ENCODE measurements at regions not wholly inside any gene's neighbourhood (a gene's known extent, or its start where the extent isn't known, plus 50 kb on each side); places are given as distances from the start of the nearest gene placed in this dataset.
"Not testable (repeated sequence)": the region's sequence is repeated elsewhere in the genome, so short reads cannot be mapped to it uniquely, and the experiment has no call there.

GRCh38 chr2:238512247-238512867, 85.6 kb downstream of the ASB1 start:
- Histone ChIP-seq H4K20me1 (ENCODE audit: insufficient read depth) (no peaks in the 10 kb centered on the region), H3K9ac (no peak overlapping the region), H3K4me1 (ENCODE audit: insufficient read depth) (peaks cover 18% of the 10 kb centered on the region), H3K36me3 (ENCODE audit: low read depth) (no peaks in the 10 kb centered on the region), H3K9me2 (ENCODE audit: insufficient read depth) (no peaks in the 10 kb centered on the region), H3K27ac (no peak overlapping the region), H3K4me2 (ENCODE audit: unreplicated experiment) (no peak overlapping the region), H3K4me3 (no peak overlapping the region), H3F3A (ENCODE audit: insufficient read depth) (peaks cover 19% of the 10 kb centered on the region), H3K9me3 (ENCODE audit: low read depth) (no peaks in the 10 kb centered on the region), H3K27me3 (replicated peaks; ENCODE audit: insufficient read depth) (no peaks in the 10 kb centered on the region), H3K79me2 (ENCODE audit: insufficient read depth) (0 out of 2 replicates have a peak, but pooled peaks cover 3% of the 10 kb centered on the region), H2AFZ (no peak overlapping the region)
- no peak for DNase-seq
- TF ChIP-seq EZH2phosphoT487 (IDR thresholded peaks at IDR 0.05; ENCODE audit: insufficient read depth, low read depth), result no peak
- TF ChIP-seq EZH2 (IDR thresholded peaks at IDR 0.05; ENCODE audit: insufficient read depth, poor library complexity, severe bottlenecking), result no peak
- in situ Hi-C loops (cut with MboI), result loop anchor here (10.0 kb wide), 1 partner anchor 332 kb away; the partner anchor contains the start of gene TWIST2
- WGBS, 2 experiments (ENCODE audit: low coverage in 1 of 2, low lambda C conversion rate in 2 of 2, missing lambda C conversion rate in 2 of 2), result 87 to 93% methylated on average over 8 of the region's 8 CpGs

- 28 to 31% methylated on average over 3 of the region's 3 CpGs for WGBS, 2 experiments (ENCODE audit: low coverage in 1 of 2, low lambda C conversion rate in 2 of 2, missing lambda C conversion rate in 2 of 2)
- peaks cover 24% of the 10 kb centered on the region for H3K4me1 ChIP-seq (ENCODE audit: insufficient read depth)
- no peaks in the 10 kb centered on the region for H3K9me2 ChIP-seq (ENCODE audit: insufficient read depth)
- H3K9me3 ChIP-seq (ENCODE audit: low read depth), result no peaks in the 10 kb centered on the region
- H4K20me1 ChIP-seq (ENCODE audit: insufficient read depth), result no peaks in the 10 kb centered on the region
- no peak overlapping the region for H2AFZ ChIP-seq
- H3K9ac ChIP-seq, result no peak overlapping the region
- no peaks in the 10 kb centered on the region for H3K27me3 ChIP-seq (replicated peaks; ENCODE audit: insufficient read depth)
- peak; percentile 81 for DNase-seq
- peaks cover 26% of the 10 kb centered on the region for H3F3A ChIP-seq (ENCODE audit: insufficient read depth)
- H3K4me2 ChIP-seq (ENCODE audit: unreplicated experiment), result no peak overlapping the region
- TF ChIP-seq EZH2phosphoT487 (IDR thresholded peaks at IDR 0.05; ENCODE audit: insufficient read depth, low read depth) (no peak), EZH2 (IDR thresholded peaks at IDR 0.05; ENCODE audit: insufficient read depth, poor library complexity, severe bottlenecking) (no peak)
- 0 out of 2 replicates have a peak, but pooled peaks cover 3% of the 10 kb centered on the region for H3K79me2 ChIP-seq (ENCODE audit: insufficient read depth)
- H3K27ac ChIP-seq, result no peak overlapping the region
- no peak overlapping the region for H3K4me3 ChIP-seq
- no peaks in the 10 kb centered on the region for H3K36me3 ChIP-seq (ENCODE audit: low read depth)
- in situ Hi-C loops (cut with MboI), result loop anchor here (10.0 kb wide), 1 partner anchor 331 kb away; the partner anchor contains the start of gene TWIST2
These were observed 86.6 kb downstream of the ASB1 start for GRCh38 chr2:238513346-238513745.

GRCh38 chr2:238514024-238514423, 87.3 kb downstream of the ASB1 start:
- in situ Hi-C loops (cut with MboI), result loop anchor here (10.0 kb wide), 1 partner anchor 331 kb away; the partner anchor contains the start of gene TWIST2
- peaks cover 31% of the 10 kb centered on the region for H3K4me1 ChIP-seq (ENCODE audit: insufficient read depth)
- DNase-seq; H4K20me1 ChIP-seq (ENCODE audit: insufficient read depth); H3K9me3 ChIP-seq (ENCODE audit: low read depth); H3K27ac ChIP-seq; H3K79me2 ChIP-seq (ENCODE audit: insufficient read depth); H3K9ac ChIP-seq; H3K4me3 ChIP-seq; H3K27me3 ChIP-seq (replicated peaks; ENCODE audit: insufficient read depth); H3K4me2 ChIP-seq (ENCODE audit: unreplicated experiment); H2AFZ ChIP-seq; H3K9me2 ChIP-seq (ENCODE audit: insufficient read depth); H3K36me3 ChIP-seq (ENCODE audit: low read depth): not testable (repeated sequence)
- peaks cover 33% of the 10 kb centered on the region for H3F3A ChIP-seq (ENCODE audit: insufficient read depth)
- 95 to 98% methylated on average over 22 to 23 of the region's 23 CpGs for WGBS, 2 experiments (ENCODE audit: low coverage in 1 of 2, low lambda C conversion rate in 2 of 2, missing lambda C conversion rate in 2 of 2)

GRCh38 chr2:238515377-238515776, 88.7 kb downstream of the ASB1 start:
- DNase-seq, result peak; percentile 66
- Histone ChIP-seq H3K4me1 (ENCODE audit: insufficient read depth) (peaks cover 36% of the 10 kb centered on the region), H3K36me3 (ENCODE audit: low read depth) (no peaks in the 10 kb centered on the region), H3K27me3 (replicated peaks; ENCODE audit: insufficient read depth) (no peaks in the 10 kb centered on the region), H4K20me1 (ENCODE audit: insufficient read depth) (no peaks in the 10 kb centered on the region), H3K4me2 (ENCODE audit: unreplicated experiment) (peak overlapping the region; percentile 11), H2AFZ (no peak overlapping the region), H3F3A (ENCODE audit: insufficient read depth) (peaks cover 37% of the 10 kb centered on the region), H3K27ac (peak overlapping the region; percentile 41), H3K9ac (no peak overlapping the region), H3K9me3 (ENCODE audit: low read depth) (no peaks in the 10 kb centered on the region), H3K9me2 (ENCODE audit: insufficient read depth) (no peaks in the 10 kb centered on the region), H3K4me3 (no peak overlapping the region), H3K79me2 (ENCODE audit: insufficient read depth) (0 out of 2 replicates have a peak, but pooled peaks cover 4% of the 10 kb centered on the region)
- in situ Hi-C loops (cut with MboI), result loop anchor here (10.0 kb wide), 1 partner anchor 329 kb away; the partner anchor contains the start of gene TWIST2
- WGBS, 2 experiments (ENCODE audit: low coverage in 1 of 2, low lambda C conversion rate in 2 of 2, missing lambda C conversion rate in 2 of 2), result 7 to 10% methylated on average over 2 of the region's 2 CpGs
- TF ChIP-seq EZH2phosphoT487 (IDR thresholded peaks at IDR 0.05; ENCODE audit: insufficient read depth, low read depth) (no peak), EZH2 (IDR thresholded peaks at IDR 0.05; ENCODE audit: insufficient read depth, poor library complexity, severe bottlenecking) (no peak)

Measured in GM23248 (cell line).